ENCODE measurements at regions not wholly inside any gene's neighbourhood (a gene's known extent, or its start where the extent isn't known, plus 50 kb on each side); places are given as distances from the start of the nearest gene placed in this dataset.

DNA sequence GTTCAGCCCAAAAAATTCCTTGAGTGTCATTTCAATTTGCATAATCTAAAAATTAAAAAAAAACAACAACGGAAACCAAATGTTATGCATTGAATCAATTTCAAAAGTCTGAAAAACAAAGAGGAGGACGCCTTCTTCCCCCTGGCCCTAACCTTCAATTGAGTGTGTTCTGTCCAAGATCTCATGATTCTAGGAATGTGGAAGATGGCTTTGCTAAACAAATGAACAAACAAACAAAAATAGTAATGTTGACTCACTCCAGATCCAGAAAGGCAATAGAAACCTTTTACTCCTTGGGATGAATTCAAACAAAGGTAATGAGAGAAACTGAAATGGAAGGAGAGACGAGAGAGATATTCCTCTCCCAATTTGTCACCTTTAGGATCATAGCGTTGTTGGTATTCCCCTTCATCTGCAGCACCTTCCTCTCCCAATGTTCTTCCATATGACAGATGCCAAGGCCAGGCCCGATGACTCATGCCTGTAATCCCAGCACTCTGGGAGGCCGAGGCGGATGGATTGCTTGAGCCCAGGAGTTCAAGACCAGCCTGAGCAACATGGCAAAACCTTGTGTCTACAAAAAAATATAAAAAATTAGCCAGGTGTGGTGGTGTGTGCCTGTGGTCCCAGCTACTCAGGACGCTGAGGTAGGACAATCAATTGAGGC lies 109.2 kb upstream of the ADGRF1 start:
- no peak for DNase-seq (ENCODE audit: low read depth, low spot score)

DNA sequence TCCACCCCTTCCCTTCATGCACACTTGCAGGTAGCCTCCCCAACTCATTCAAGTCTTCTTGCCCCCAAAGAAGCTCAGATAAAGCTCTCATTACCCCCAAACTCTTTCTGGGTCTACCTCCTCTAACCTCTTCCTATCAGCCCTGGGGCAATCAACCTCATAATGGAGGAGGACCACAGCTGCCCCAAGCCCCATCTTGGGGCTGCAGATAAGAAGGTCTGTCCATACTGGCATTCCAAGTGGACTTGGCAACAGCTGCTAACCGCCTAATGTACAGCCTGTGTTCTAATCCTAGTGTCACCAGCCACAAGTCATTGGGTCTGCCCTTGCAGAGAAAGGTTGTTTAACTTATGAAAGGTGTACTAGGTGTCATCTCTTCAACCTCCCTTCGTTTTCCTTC lies 107.4 kb upstream of the ADGRF1 start:
- DNase-seq (ENCODE audit: low read depth, low spot score), result no peak

DNA sequence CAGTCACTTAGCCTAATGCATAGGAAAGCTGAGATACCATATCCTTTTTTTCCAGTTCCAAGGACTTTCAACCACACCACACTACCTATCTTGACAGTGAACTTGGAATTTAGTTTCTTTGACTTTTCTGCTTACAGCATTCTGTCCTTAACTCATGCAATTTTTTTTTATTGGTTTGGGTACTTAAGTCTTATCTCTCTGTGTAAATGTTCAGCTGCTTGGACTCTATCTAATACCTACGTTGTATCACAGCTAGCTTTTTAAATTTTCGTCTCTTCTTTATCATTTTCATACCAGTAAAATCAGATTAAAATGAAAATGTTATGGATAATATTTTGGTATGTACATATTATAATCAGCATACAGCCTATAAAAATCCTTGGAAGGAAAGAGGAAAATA lies 106.9 kb upstream of the ADGRF1 start:
- no peak for DNase-seq (ENCODE audit: low read depth, low spot score)

DNA sequence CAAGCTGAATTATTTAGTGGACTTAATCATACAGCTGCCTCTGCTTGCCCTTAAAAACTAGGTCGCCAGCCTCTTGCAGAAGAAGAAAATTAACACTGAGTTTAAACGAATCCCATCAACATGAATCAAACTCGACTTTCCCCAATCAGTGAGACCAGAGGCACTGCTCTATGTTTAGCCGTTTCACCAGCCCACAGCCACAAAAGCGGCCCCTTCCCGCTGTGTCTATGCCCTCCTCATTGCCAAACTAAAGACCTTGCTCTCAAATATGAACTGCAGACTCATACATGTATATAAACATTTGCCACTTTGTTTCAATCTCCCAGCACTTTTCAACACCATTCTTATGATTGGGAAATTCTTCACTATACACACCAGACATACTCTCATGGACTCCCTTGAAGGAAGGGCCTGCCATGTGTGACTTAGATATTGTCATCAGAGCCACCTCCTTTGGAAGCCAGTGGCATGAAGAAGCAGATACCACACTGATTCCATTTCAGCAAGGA lies 105.8 kb upstream of the ADGRF1 start:
- DNase-seq (ENCODE audit: low read depth, low spot score), result no peak

DNA sequence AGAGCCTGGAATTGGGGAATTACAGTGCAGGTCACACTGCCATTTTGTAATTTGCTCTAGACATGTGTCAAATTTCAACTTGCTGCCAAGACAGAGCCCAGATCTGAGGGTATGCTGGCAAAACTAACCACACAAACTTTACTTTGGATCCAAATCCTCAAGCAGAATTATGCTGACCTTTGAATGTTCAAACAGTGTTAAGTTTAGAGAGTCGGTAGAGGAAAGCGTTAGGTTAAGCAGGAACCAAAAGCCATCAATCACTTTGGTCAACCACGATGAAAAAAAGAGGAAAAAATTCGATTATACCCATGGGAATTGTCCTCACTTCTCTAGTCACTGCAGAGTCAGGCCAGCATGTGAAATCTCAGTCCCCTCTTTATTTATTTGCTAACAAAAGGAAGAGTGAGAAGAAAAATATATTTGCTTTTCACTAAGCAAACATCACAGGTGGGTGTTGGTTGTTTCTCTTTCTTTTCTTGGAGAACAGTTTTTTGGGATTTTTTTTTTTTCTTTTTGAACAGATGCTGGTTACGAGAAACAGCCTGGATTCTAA lies 105.1 kb upstream of the ADGRF1 start:
- DNase-seq (ENCODE audit: low read depth, low spot score), result no peak

DNA sequence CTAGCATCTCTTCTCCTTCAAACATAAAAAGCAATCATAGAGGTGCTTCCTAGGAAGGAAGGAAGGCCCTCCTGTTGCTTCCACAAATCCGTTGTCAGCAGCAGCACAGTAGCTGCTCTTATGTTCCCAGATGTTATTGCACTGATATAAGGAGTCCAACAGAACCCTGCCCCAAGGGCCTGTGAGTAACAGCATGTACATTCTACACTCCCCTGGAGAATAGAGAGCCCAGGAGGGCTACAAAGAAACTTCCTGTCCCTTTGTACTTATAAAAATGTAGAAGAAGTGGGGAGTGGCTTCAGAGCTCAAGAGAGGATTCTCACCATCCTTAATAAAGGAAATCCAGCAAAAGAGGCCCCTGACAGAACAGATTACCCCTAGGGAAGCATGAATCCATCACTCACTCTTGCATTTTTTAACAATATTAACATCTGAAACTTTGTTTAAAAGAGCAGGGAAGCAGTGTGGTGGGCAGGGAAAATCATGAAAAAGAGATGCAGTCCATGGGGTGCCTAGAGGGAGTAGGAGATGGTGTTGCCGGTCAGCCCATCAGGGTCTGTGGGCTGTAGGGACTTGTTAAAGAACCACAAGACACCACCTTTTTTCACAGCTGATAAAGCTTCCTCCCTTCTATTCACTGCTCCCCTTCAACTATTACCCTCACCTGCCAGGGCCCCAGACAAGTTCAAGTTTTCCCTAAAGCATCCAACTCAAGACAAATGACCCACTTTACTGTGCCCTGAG lies 104.5 kb upstream of the ADGRF1 start:
- peak; percentile 24 for DNase-seq (ENCODE audit: low read depth, low spot score)

DNA sequence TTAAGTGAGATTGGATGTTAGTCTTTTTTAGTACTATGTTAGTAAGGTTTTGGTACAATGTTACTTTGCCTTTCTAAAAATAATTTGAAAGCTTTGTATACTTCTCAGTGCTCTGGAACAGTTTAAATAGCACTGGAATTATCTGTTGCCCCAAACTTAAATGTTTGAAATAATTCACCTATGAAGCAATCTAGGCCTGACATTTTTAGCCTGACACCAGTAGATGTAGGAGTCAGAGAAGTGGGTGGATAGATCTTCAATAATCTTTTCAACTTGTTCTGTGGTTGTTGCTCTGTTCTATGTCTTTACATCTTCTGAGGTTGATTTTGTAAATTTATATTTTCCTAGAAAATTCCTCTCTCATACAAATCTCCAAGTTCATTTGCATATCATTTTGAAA lies 103.1 kb upstream of the ADGRF1 start:
- DNase-seq (ENCODE audit: low read depth, low spot score), result no peak

DNA sequence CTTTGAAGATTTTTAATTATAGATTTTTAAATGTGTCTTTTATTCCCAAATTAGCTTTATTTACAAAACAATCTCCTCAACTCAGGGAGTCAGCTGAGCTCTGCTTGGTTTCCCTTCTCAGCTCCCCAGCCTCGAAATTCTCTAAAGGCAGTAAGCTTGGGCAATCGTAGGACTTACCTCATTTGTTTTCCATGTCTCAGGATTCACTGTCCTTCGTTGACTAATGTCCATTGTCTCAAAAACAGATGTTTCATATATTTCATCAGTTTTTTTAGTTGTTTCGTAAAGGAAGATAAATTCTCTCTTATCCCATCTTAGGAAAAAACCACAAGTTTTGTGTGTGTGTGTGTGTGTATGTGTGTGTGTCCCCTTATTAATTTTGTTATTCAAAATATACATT lies 102.2 kb upstream of the ADGRF1 start:
- no peak for DNase-seq (ENCODE audit: low read depth, low spot score)

DNA sequence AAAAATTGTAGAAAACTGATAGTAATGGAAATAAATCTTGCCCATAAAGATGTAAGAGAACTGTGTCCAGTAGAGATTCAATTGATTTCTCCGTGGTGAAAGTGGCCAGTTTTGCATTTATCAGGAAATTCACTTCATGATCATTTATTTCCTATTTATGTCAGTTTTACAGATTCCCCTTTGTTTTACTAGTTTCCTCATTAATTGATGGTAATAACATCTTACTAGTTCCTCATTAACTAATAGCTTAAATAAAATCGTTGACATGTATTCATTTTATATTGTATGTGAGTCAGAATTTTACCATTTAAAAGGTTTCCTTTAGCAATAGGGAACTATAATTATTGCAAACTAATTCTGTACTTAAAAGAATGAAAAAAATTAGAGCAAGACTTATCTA lies 99.8 kb upstream of the ADGRF1 start:
- DNase-seq (ENCODE audit: low read depth, low spot score), result no peak

DNA sequence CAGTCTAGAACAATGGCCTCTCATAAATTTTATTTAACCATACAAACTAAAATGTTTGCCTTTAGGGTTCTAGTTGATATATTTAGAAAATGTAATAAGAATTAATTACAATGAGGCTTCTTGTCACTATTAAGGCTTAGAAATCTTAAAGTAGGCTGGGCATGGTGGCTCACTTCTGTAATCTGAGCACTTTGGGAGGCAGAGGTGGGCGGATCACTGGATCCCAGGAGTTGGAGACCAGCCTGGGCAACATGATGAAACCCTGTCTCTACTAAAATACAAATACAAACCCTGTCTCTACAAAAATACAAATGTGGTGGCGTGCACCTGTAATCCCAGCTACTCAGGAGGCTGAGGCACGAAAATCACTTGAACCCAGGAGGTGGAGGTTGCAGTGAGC lies 99.0 kb upstream of the ADGRF1 start:
- no peak for DNase-seq (ENCODE audit: low read depth, low spot score)

DNA sequence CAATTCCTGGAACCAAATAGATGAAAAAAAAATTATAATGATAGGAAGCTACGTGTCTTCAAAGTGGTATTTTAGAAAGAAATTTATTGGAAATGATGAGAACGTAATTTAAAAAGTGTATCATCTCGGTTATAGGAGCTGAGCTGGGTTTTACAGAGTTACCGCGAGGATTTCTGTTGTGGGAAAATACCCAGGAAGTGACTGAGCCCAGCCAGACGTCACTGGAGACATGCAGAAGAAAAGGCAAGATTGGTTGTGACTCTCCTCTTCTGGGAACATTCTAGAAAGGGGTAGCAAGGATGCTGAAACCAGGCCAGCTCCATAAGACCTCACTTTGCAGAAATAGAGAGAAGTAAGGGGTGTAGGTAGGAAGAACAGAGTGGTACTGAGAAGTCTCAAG lies 95.9 kb upstream of the ADGRF1 start:
- DNase-seq (ENCODE audit: low read depth, low spot score), result no peak

DNA sequence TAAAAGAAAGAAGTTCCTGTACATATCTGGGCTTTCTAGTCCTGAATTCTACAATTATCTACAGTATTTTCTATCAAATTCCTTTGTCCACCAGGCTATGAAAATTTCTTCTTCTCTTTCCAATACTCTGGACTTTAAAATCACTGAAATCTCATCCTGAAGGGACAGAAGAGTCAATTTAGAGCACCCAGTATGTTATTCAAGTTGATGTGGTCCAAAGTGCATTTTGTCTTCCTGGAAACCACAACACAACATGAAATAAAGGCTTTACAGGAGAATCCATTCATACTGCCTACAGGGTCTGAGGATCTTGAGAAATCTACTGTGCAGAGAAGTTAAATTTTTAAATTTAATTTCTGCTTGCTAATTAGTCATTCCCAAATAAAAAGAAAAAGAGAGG lies 94.9 kb upstream of the ADGRF1 start:
- DNase-seq (ENCODE audit: low read depth, low spot score), result no peak

DNA sequence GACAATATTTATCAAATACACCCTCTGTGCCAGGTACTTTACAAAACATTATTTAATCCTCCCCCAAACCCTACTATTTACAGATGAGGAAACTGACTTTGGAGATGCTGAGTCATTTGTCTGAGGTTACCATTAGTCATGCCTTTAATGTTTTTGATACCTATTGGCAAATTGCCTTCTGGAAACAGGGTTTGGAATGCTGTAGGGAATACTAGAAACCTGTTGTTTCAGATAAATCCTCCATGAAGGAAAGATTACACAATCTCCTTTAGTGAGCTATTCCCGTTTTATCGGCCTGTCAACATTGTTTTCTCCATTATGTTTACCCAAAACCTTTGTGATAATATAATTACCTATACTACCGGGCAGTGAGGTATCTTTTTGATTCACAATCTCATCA lies 93.6 kb upstream of the ADGRF1 start:
- no peak for DNase-seq (ENCODE audit: low read depth, low spot score)

DNA sequence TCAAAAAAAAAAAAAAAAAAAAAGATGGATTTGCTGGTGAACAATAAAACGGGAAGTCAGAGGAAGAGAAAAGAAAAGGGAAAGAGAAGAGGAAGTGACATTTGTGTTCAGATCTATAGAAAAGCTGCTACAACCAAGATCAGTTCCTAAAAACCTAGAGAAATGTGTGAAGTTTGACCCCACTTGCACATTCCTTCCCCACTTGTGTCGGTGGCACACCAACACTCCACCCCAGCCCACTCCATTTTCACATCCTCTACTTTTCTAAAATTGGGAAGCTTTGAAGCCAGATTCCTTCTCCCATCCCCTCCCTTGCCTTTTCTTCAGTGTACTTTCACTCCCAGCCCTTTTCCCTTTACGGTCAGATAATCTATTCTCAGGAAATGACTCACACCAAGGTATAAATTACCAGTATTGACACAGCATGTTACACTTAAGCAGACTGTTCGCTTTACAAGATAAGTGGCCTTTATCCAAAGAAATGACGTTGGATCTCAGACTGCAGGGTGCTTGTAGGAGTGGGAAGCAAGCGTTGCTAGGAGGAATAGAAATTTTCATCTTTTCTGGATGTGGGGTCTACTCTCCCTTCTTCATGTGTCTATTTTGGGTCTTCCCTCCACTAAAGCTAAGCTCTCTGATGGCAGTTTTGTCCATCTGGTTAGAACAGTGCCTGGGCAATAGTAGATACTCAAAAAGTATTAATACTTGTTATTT lies 92.5 kb upstream of the ADGRF1 start:
- DNase-seq (ENCODE audit: low read depth, low spot score), result peak; percentile 40

DNA sequence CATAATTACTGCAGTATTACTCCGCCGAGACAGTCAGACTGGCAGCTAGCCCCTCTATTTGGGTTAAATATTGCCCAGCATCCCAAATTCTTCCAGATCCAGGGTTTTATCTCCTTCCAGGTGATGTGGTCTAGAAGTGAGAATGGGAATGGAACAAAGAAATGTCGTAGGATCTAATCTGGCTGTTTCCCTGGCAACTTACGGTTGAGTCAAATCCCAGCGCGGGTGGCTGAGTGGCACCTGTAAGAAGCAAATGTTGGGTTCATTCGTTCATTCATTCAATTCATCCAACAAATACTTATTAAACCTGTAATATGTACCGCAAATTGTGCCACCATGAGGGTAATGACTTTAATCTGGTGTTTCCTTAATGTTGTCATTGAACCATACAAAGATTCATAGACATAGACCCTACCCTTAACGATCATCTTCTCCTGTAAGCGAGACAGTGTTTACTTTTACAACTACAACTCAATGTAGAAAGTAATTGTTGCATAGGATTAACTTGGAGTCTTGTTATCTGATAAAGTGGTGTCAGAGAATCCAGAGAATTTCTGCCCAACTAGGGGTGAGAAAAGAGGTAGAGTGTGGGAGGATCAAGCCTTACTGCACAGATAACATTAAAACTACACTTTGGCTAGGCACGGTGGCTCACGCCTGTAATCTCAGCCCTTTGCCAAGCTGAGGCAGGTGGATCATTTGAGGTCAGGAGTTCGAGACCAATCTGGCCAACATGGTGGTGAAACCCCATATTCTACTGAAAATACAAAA lies 91.3 kb upstream of the ADGRF1 start:
- no peak for DNase-seq (ENCODE audit: low read depth, low spot score)

DNA sequence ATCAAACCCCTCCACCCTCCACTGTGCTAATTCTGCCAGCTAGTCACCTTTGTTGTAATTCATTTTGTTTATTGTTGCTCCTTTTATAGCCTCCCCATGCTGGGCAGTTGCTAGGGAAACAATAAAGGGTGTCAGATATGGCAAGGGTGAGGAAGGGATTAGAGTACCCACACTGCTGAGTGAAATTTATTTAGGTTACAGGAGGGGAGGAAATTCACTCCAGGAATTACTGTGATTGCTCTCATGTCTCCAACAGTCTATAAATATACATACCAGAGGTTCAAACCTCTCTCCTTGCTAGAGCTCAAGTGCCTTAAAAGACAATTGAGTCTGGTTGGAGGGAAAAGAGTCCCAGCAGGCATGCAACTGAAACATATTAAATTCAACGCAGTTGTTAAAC lies 90.6 kb upstream of the ADGRF1 start:
- DNase-seq (ENCODE audit: low read depth, low spot score), result no peak

DNA sequence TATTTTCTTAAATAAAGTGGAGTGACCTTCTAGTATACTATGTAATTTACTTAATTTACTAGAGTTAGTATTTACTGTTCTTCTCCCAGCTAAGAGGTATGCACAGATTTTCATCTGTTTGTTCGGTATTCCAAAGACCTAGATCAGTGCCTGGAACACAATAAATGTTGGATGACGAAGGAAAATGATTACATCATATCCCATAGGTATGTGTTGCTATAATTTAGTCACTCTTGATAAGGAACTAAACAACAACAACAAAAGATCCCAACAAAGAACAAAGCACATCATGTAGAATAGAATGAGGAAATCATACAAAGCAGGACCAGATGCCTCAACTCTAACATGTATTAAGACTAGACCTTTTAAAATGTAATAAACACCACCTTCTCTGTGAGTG lies 89.6 kb upstream of the ADGRF1 start:
- no peak for DNase-seq (ENCODE audit: low read depth, low spot score)

DNA sequence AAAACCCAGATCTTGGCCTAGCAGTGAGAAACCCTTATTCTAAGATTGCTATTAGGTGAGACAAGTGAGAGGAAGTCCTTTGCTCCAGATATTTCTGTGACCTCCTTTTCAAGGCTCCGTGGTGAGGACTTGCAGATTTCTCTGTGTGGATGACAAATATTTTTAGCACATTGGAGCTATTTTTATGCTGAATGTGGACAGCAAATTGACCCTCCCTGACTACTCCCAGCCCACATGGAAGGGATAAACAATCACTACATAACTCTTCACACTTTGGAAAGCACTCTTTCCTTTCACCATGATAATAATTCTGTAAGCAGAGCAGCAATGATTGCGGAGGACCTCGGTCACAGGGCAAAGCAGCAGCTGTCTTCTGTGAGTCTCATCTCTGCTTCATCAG lies 88.0 kb upstream of the ADGRF1 start:
- DNase-seq (ENCODE audit: low read depth, low spot score), result no peak

DNA sequence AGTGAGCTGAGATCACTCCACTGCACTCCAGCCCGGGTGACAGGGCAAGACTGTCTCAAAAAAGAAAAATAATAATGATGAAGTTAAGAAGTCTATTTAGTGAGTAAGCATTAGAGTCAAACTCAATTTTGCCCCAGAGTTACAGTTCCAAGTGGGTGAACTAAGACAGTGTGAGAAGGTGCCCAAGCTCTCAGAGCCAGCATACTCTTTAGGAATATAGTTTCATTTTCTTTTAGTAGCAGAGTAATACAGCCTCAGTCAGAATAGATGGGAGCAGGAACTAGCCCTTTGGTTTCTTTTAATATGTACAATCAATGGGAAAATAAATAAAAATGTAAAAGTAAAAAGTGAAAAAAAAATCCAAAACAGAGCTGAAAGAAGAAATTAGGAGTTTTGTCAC lies 87.0 kb upstream of the ADGRF1 start:
- no peak for DNase-seq (ENCODE audit: low read depth, low spot score)

DNA sequence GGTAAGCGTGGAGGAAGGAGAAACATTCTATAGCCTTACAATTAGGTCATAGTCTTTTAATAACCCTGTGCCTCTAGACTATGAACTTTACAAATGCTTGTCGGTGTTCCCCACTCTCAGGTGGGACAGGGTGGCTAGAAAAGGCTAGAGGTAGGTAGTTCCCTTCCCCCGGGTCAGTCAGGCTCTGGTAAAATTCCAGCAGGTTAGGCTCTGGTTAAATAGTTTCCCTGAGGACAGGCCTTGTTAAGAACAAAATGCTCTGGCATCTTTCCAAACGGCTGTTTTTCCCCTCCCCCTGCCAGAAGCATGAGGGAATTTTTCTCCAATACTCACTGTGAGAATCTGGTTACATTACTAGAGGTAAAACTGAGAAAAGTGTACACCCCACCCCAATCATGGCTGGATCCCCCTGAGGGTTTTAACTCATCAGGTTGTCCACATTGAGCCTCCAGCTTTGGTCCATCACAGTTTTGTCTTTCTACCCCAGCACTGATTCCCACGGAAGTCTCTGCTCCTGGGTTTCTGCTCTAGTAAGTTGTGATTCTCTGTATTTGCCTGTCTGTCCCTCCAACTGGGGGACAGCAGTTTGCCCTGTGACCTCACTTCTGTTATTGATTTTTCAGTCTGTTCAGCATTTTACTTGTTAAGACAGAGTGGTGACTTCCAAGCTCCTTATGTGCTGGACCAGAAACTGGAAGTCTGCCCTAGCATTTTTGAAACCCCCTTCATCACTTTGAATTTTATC lies 84.7 kb upstream of the ADGRF1 start:
- DNase-seq (ENCODE audit: low read depth, low spot score), result peak; percentile 77

DNA sequence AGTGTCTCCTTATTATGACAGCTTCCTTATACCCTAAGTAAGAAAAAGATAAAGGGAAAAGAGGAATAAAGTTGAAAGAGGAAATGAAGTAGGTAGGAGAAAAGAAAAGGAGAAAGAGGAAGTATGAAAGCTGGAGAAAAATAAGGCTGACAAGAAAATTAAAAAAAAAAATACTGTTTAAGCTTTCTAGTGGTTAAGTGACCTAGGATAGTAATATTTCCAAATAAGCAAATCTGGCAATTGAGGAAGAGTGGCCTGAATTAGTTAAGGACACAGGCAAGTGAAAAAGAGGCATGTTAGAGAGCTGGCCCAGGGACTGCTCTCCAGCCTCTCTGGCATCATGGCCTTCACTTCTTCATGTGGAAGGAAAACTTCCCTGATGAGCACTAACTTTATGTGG lies 76.5 kb upstream of the ADGRF1 start:
- DNase-seq (ENCODE audit: low read depth, low spot score), result no peak
